ENCODE measurements at regions not wholly inside any gene's neighbourhood (a gene's known extent, or its start where the extent isn't known, plus 50 kb on each side); places are given as distances from the start of the nearest gene placed in this dataset.

- DNase-seq: no peak
Measured at GRCh38 chr3:102087236-102087635, 237.9 kb downstream of the NFKBIZ start.

GRCh38 chr3:102089239-102089638 is 239.9 kb downstream of the NFKBIZ start:
- DNase-seq: no peak

- DNase-seq: no peak
Measured at GRCh38 chr3:102089904-102090720, 240.8 kb downstream of the NFKBIZ start.

- DNase-seq: no peak
Measured at GRCh38 chr3:102090721-102091045, 241.4 kb downstream of the NFKBIZ start.

GRCh38 chr3:102091358-102091757 is 242.0 kb downstream of the NFKBIZ start:
- no peak for DNase-seq

GRCh38 chr3:102092617-102093466 is 243.5 kb downstream of the NFKBIZ start:
- no peak for DNase-seq

GRCh38 chr3:102094506-102094905 is 245.2 kb downstream of the NFKBIZ start:
- no peak for DNase-seq

- no peak for DNase-seq
Measured at GRCh38 chr3:102095383-102095782, 246.1 kb downstream of the NFKBIZ start.

GRCh38 chr3:102096066-102096465 is 246.8 kb downstream of the NFKBIZ start:
- no peak for DNase-seq

GRCh38 chr3:102098130-102098885 is 249.0 kb downstream of the NFKBIZ start:
- DNase-seq: no peak

- no peak for DNase-seq
Measured at GRCh38 chr3:102099913-102100312, 250.6 kb downstream of the NFKBIZ start.

GRCh38 chr3:102102394-102102793 is 253.1 kb downstream of the NFKBIZ start:
- DNase-seq: no peak

GRCh38 chr3:102104033-102104432 is 254.7 kb downstream of the NFKBIZ start:
- DNase-seq: no peak

- no peak for DNase-seq
Measured at GRCh38 chr3:102105193-102105592, 255.9 kb downstream of the NFKBIZ start.

GRCh38 chr3:102106416-102107097 is 257.2 kb downstream of the NFKBIZ start:
- no peak for DNase-seq

- no peak for DNase-seq
Measured at GRCh38 chr3:102112704-102113230, 263.5 kb downstream of the NFKBIZ start.

GRCh38 chr3:102113421-102114041 is 264.2 kb downstream of the NFKBIZ start:
- DNase-seq: no peak

- no peak for DNase-seq
Measured at GRCh38 chr3:102114264-102114979, 265.1 kb downstream of the NFKBIZ start.

GRCh38 chr3:102122527-102122926 is 273.2 kb downstream of the NFKBIZ start:
- DNase-seq: no peak

GRCh38 chr3:102123590-102124190 is 274.4 kb downstream of the NFKBIZ start:
- DNase-seq: no peak

- DNase-seq: no peak
Measured at GRCh38 chr3:102124282-102124681, 275.0 kb downstream of the NFKBIZ start.

Data from SIG-M5 (cell line).